ENCODE measurements at regions not wholly inside any gene's neighbourhood (a gene's known extent, or its start where the extent isn't known, plus 50 kb on each side); places are given as distances from the start of the nearest gene placed in this dataset.

DNA sequence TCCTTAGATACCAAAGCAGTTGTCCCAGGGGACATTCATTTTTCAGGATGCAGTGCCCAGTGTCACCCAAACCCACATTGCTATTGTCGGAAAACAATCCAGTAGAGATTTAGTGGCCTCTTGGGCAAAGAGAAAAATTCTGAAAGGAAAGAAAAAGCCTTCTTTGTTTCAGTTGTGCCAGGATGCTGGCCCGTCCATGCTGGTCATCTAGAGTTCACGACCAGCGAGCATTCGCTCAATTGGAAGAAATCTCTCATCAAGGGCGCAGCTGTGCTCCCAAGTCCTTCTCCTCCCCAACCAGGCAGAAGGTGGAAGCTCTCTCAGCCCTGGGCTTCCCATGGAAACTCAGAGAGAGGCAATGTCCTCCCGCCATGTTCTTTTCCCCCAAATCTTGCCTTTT, 123.7 kb downstream of the MTHFS start:
- Histone ChIP-seq H3K27me3 (no peaks in the 10 kb centered on the region), H3K4me3 (no peak overlapping the region), H3K9me3 (no peaks in the 10 kb centered on the region), H3K4me1 (no peaks in the 10 kb centered on the region), H3K27ac (no peak overlapping the region), H3K36me3 (no peaks in the 10 kb centered on the region)
- 86 to 92% methylated on average over 1 to 7 of the region's 7 CpGs for WGBS, 2 donors (ENCODE audit: low coverage in 1 of 2)
- intact Hi-C loops (cut with DNase I; ENCODE audit: low total_unique reads) (no loop called here), in situ Hi-C loops (cut with MboI; ENCODE audit: low pct_ligation_motif_present in 1 of 4, low pct_unique_long_range_greater_than_20kb in 1 of 4, low sequenced_read_pairs in 3 of 4) (no loop called here)
- DNase-seq: no peak
- TF ChIP-seq EP300 (IDR thresholded peaks at IDR 0.05; ENCODE audit: low read depth) (no peak), POLR2A (IDR thresholded peaks at IDR 0.05) (no peak), POLR2AphosphoS5 (IDR thresholded peaks at IDR 0.05) (no peak)
- TF ChIP-seq, protein P1, sequence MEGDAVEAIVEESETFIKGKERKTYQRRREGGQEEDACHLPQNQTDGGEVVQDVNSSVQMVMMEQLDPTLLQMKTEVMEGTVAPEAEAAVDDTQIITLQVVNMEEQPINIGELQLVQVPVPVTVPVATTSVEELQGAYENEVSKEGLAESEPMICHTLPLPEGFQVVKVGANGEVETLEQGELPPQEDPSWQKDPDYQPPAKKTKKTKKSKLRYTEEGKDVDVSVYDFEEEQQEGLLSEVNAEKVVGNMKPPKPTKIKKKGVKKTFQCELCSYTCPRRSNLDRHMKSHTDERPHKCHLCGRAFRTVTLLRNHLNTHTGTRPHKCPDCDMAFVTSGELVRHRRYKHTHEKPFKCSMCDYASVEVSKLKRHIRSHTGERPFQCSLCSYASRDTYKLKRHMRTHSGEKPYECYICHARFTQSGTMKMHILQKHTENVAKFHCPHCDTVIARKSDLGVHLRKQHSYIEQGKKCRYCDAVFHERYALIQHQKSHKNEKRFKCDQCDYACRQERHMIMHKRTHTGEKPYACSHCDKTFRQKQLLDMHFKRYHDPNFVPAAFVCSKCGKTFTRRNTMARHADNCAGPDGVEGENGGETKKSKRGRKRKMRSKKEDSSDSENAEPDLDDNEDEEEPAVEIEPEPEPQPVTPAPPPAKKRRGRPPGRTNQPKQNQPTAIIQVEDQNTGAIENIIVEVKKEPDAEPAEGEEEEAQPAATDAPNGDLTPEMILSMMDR (IDR thresholded peaks at IDR 0.05): no peak

DNA sequence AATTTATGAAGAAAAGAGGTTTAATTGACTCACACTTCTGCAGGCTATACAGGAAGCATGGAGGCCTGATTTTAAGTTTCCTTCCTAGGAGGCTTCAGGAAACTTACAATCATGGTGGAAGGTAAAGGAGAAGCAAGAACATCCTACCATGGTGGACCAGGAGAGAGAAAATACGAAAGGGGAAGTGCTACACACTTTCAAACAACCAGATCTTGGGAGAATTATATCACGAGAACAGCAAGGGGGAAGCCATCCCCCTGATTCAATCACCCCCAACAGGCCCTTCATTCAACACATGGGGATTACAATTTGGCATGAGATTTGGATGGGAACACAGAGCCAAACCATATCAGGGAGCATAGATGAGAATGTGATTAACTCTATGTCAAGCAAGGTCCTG, 121.0 kb downstream of the MTHFS start:
- in situ Hi-C loops (cut with MboI; ENCODE audit: low pct_ligation_motif_present in 1 of 4, low pct_unique_long_range_greater_than_20kb in 1 of 4, low sequenced_read_pairs in 3 of 4) (no loop called here), intact Hi-C loops (cut with DNase I; ENCODE audit: low total_unique reads) (no loop called here)
- 76 to 90% methylated on average over 2 of the region's 2 CpGs for WGBS, 2 donors (ENCODE audit: low coverage in 1 of 2)
- DNase-seq: no peak
- no peaks in the 10 kb centered on the region for H3K9me3 ChIP-seq
- H3K27me3 ChIP-seq: no peaks in the 10 kb centered on the region
- H3K4me3 ChIP-seq: no peak overlapping the region
- TF ChIP-seq POLR2AphosphoS5 (IDR thresholded peaks at IDR 0.05) (no peak), EP300 (IDR thresholded peaks at IDR 0.05; ENCODE audit: low read depth) (no peak), POLR2A (IDR thresholded peaks at IDR 0.05) (no peak)
- TF ChIP-seq, protein P1 (IDR thresholded peaks at IDR 0.05): no peak
- no peaks in the 10 kb centered on the region for H3K36me3 ChIP-seq
- H3K27ac ChIP-seq: no peak overlapping the region
- no peaks in the 10 kb centered on the region for H3K4me1 ChIP-seq

DNA sequence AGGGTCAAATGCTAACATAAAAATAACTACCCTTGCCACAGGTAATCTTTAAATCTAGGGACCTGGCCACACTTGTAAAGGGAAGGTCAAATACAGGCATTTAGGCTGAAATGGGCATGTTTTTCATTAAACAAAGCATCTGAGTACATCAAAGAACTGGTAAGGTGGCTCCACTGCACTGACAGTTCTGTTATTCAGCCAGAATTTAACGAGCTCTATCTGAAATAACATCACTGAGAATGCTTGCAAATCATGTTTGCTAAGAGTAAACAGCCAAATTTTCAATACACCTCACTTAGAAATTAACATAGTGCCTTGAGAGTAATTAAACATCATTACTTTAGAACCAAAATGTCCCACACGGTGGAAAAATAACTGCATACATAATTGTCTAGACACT, 118.9 kb downstream of the MTHFS start:
- no peaks in the 10 kb centered on the region for H3K4me1 ChIP-seq
- DNase-seq: no peak
- no peak overlapping the region for H3K27ac ChIP-seq
- TF ChIP-seq, protein P1 (IDR thresholded peaks at IDR 0.05): no peak
- TF ChIP-seq EP300 (IDR thresholded peaks at IDR 0.05; ENCODE audit: low read depth) (no peak), POLR2A (IDR thresholded peaks at IDR 0.05) (no peak), POLR2AphosphoS5 (IDR thresholded peaks at IDR 0.05) (no peak)
- no peaks in the 10 kb centered on the region for H3K36me3 ChIP-seq
- peaks cover 0 to 5% of the 10 kb centered on the region in 2 donors for H3K9me3 ChIP-seq
- no peak overlapping the region for H3K4me3 ChIP-seq
- H3K27me3 ChIP-seq: no peaks in the 10 kb centered on the region
- in situ Hi-C loops (cut with MboI; ENCODE audit: low pct_ligation_motif_present in 1 of 4, low pct_unique_long_range_greater_than_20kb in 1 of 4, low sequenced_read_pairs in 3 of 4): no loop called here
- intact Hi-C loops (cut with DNase I; ENCODE audit: low total_unique reads): no loop called here
- 45 to 52% methylated on average over 2 of the region's 2 CpGs for WGBS, 2 donors (ENCODE audit: low coverage in 1 of 2)

- TF ChIP-seq POLR2A (IDR thresholded peaks at IDR 0.05): no peak
- TF ChIP-seq, protein P1 (IDR thresholded peaks at IDR 0.05): no peak
- TF ChIP-seq EP300 (IDR thresholded peaks at IDR 0.05; ENCODE audit: low read depth): no peak
- in situ Hi-C loops (cut with MboI; ENCODE audit: low pct_ligation_motif_present in 1 of 4, low pct_unique_long_range_greater_than_20kb in 1 of 4, low sequenced_read_pairs in 3 of 4) (no loop called here), intact Hi-C loops (cut with DNase I; ENCODE audit: low total_unique reads) (no loop called here)
- Histone ChIP-seq H3K36me3 (no peaks in the 10 kb centered on the region), H3K4me1 (no peaks in the 10 kb centered on the region), H3K4me3 (no peak overlapping the region), H3K27me3 (no peaks in the 10 kb centered on the region), H3K9me3 (peaks cover 0 to 5% of the 10 kb centered on the region in 2 donors), H3K27ac (no peak overlapping the region)
- 93 to 100% methylated on average over 1 to 3 of the region's 3 CpGs for WGBS, 2 donors (ENCODE audit: low coverage in 1 of 2)
- DNase-seq: no peak
Measured at GRCh38 chr15:79778378-79778990, 118.3 kb downstream of the MTHFS start.
